OCI-LY7 (cell line): ENCODE measurements at regions not wholly inside any gene's neighbourhood (a gene's known extent, or its start where the extent isn't known, plus 50 kb on each side); places are given as distances from the start of the nearest gene placed in this dataset.
A peak's percentile ranks its signal among the peaks of the same experiment; 100 is the strongest.
"Not testable (repeated sequence)": the region's sequence is repeated elsewhere in the genome, so short reads cannot be mapped to it uniquely, and the experiment has no call there.

ENCODE experiments used
- BruUV-seq: library from RNA; stranded (reverse); fragments of 400-500 nt; replicated peaks from 2 replicates; lab custom pipeline; 2021; lab: Mats Ljungman, UMichigan
- CTCF ChIA-PET: fragments of 300-600 bp; sonication (Branson Sonifier 250); formaldehyde crosslinking; loops from one replicate; lab custom pipeline; 2022; ENCODE audit warnings: antibody characterized with exemption; ENCODE audit not compliant: unreplicated experiment; lab: Charles Lee
- POLR2A ChIA-PET: fragments of 300-600 bp; sonication (Branson Sonifier 250); formaldehyde crosslinking; loops from one replicate; lab custom pipeline; 2022; ENCODE audit warnings: antibody characterized with exemption; lab: Charles Lee
- DNase-seq: peaks from one replicate; pipeline ENCODE4 v3.0.0-alpha.2; 2015; ENCODE audit warnings: low spot score
- H2AFZ ChIP-seq: fragments of 200-600 bp; sonication (generic), shearing (Covaris generic); 2 replicates; pipeline ENCODE4 v1.6.1; 2014; ENCODE audit warnings: mild to moderate bottlenecking, antibody characterized with exemption, low read length, moderate library complexity
- H3K27ac ChIP-seq: fragments of 200-600 bp; sonication (generic); 2 replicates; pipeline ENCODE4 v1.5.1; 2014; ENCODE audit warnings: mixed run types, low read depth, mild to moderate bottlenecking, moderate library complexity, low read length, inconsistent platforms; ENCODE audit not compliant: poor library complexity, severe bottlenecking
- H3K36me3 ChIP-seq: fragments of 200-600 bp; sonication (generic); 2 replicates; pipeline ENCODE4 v1.6.1; 2014; ENCODE audit warnings: mild to moderate bottlenecking, antibody characterized with exemption, low read length, moderate library complexity, mixed read lengths; ENCODE audit not compliant: insufficient read depth
- H3K4me1 ChIP-seq: fragments of 200-600 bp; sonication (generic); 2 replicates; pipeline ENCODE4 v1.5.1; 2014; ENCODE audit warnings: mild to moderate bottlenecking, low read length; ENCODE audit not compliant: insufficient read depth, poor library complexity, severe bottlenecking
- H3K4me2 ChIP-seq: fragments of 200-600 bp; sonication (generic); 2 replicates; pipeline ENCODE4 v1.6.1; 2014; ENCODE audit warnings: mild to moderate bottlenecking, low read length
- H3K4me3 ChIP-seq: fragments of 200-600 bp; sonication (generic); 2 replicates; pipeline ENCODE4 v1.5.1; 2014; ENCODE audit warnings: mild to moderate bottlenecking, low read depth, low read length; ENCODE audit not compliant: poor library complexity, severe bottlenecking
- H3K79me2 ChIP-seq: fragments of 200-600 bp; sonication (generic); 2 replicates; pipeline ENCODE4 v1.6.1; 2016; ENCODE audit warnings: low read depth, mild to moderate bottlenecking, low read length, moderate library complexity, mixed read lengths; ENCODE audit not compliant: insufficient read depth
- H3K9me2 ChIP-seq: fragments of 200-600 bp; sonication (generic); 2 replicates; pipeline ENCODE4 v1.6.1; 2016; ENCODE audit warnings: mild to moderate bottlenecking, low read length, mixed read lengths; ENCODE audit not compliant: insufficient read depth
- H3K9me3 ChIP-seq: fragments of 200-600 bp; sonication (generic); 2 replicates; pipeline ENCODE4 v1.6.1; 2014; ENCODE audit warnings: mild to moderate bottlenecking, mixed run types, low read length, mixed read lengths
- H4K20me1 ChIP-seq: fragments of 200-600 bp; sonication (generic); 2 replicates; pipeline ENCODE4 v1.6.1; 2014; ENCODE audit warnings: mild to moderate bottlenecking, antibody characterized with exemption, low read length, moderate library complexity, mixed read lengths; ENCODE audit not compliant: insufficient read depth
- CTCF ChIP-seq: fragments of 200-600 bp; sonication (generic); conservative IDR thresholded peaks from 2 replicates; pipeline ENCODE4 v1.5.1; 2014; ENCODE audit warnings: mild to moderate bottlenecking, antibody characterized with exemption, low read length, moderate library complexity, mixed read lengths
- EZH2phosphoT487 ChIP-seq: fragments of 200-600 bp; sonication (generic); IDR thresholded peaks from 2 replicates; pipeline ENCODE4 v1.6.1; 2018; ENCODE audit warnings: low read depth, borderline replicate concordance, mild to moderate bottlenecking, mixed run types, antibody characterized with exemption, low read length, moderate library complexity, mixed read lengths
- intact Hi-C: fragments of 100-400 bp; cut with micrococcal nuclease; formaldehyde crosslinking; loops from one replicate; pipeline ENCODE4 v1.10.0; 2022; ENCODE audit not compliant: unreplicated experiment

GRCh38 chrX:77009691-77010090 lies 437.5 kb upstream of the FGF16 start:
- BruUV-seq = no TSS peak
- no peak for DNase-seq
- no peak overlapping the region for H3K27ac ChIP-seq
- CTCF ChIA-PET = no interaction called here
- intact Hi-C loops = no loop called here
- H3K9me3 ChIP-seq = no peaks in the 10 kb centered on the region
- H3K9me2 ChIP-seq = no peaks in the 10 kb centered on the region
- no peak overlapping the region for H3K4me2 ChIP-seq
- H3K4me3 ChIP-seq = no peak overlapping the region
- peaks cover 9% of the 10 kb centered on the region for H3K4me1 ChIP-seq
- H3K79me2 ChIP-seq = no peaks in the 10 kb centered on the region
- no peak for TF ChIP-seq CTCF
- no peaks in the 10 kb centered on the region for H4K20me1 ChIP-seq
- no peak overlapping the region for H2AFZ ChIP-seq
- no peaks in the 10 kb centered on the region for H3K36me3 ChIP-seq
- POLR2A ChIA-PET = no interaction called here

GRCh38 chrX:77014377-77015372 lies 432.5 kb upstream of the FGF16 start:
- H3K4me2 ChIP-seq = peak overlapping the region; percentile 44
- peaks cover 9% of the 10 kb centered on the region for H3K4me1 ChIP-seq
- BruUV-seq = no TSS peak
- no peaks in the 10 kb centered on the region for H4K20me1 ChIP-seq
- TF ChIP-seq EZH2phosphoT487 (no peak), CTCF (no peak)
- H3K27ac ChIP-seq = no peak overlapping the region
- ChIA-PET POLR2A (interaction anchor here (0.9 kb wide), 1 partner anchor 119 kb away, joined by 4 read pairs; no protein-coding TSS in a partner anchor), CTCF (no interaction called here)
- no peaks in the 10 kb centered on the region for H3K9me3 ChIP-seq
- H3K36me3 ChIP-seq = no peaks in the 10 kb centered on the region
- H3K4me3 ChIP-seq = peak overlapping the region; percentile 41
- H3K79me2 ChIP-seq = no peaks in the 10 kb centered on the region
- DNase-seq = peak; percentile 57
- intact Hi-C loops = loop anchor here (2.0 kb wide), 1 partner anchor 84 kb away; no protein-coding TSS in a partner anchor
- no peak overlapping the region for H2AFZ ChIP-seq
- H3K9me2 ChIP-seq = no peaks in the 10 kb centered on the region

- POLR2A ChIA-PET = no interaction called here
- Histone ChIP-seq H3K79me2 (no peaks in the 10 kb centered on the region), H4K20me1 (no peaks in the 10 kb centered on the region), H3K4me1 (peaks cover 9% of the 10 kb centered on the region), H3K9me2 (no peaks in the 10 kb centered on the region), H3K9me3 (no peaks in the 10 kb centered on the region), H3K36me3 (no peaks in the 10 kb centered on the region), H3K4me3 (no peak overlapping the region), H3K27ac (no peak overlapping the region), H2AFZ (no peak overlapping the region), H3K4me2 (no peak overlapping the region)
- DNase-seq = no peak
- intact Hi-C loops = no loop called here
- no peak for TF ChIP-seq EZH2phosphoT487
- TF ChIP-seq CTCF = no peak
- no TSS peak for BruUV-seq
- CTCF ChIA-PET = no interaction called here
Measured at GRCh38 chrX:77017093-77017492, 430.1 kb upstream of the FGF16 start.

GRCh38 chrX:77046180-77046810 lies 400.9 kb upstream of the FGF16 start:
- CTCF ChIA-PET, intact Hi-C loops, POLR2A ChIA-PET, H3K4me1 ChIP-seq, DNase-seq, H3K4me2 ChIP-seq, H3K9me2 ChIP-seq, H3K36me3 ChIP-seq, H4K20me1 ChIP-seq, BruUV-seq, H3K27ac ChIP-seq, H3K9me3 ChIP-seq, H2AFZ ChIP-seq, H3K4me3 ChIP-seq, H3K79me2 ChIP-seq: not testable (repeated sequence)
